K562 (cell line): ENCODE measurements at regions not wholly inside any gene's neighbourhood (a gene's known extent, or its start where the extent isn't known, plus 50 kb on each side); places are given as distances from the start of the nearest gene placed in this dataset.

Experiments
- ATAC-seq: fragments of 200-7000 bp; cut with Tn5 transposase; 3 replicates; pipeline ENCODE4 v1.9.1; 2020; ENCODE audit warnings: moderate library complexity
- BruUV-seq: library from RNA; stranded (reverse); fragments of 400-500 nt; replicated peaks from 2 replicates; lab custom pipeline; 2021; lab: Mats Ljungman, UMichigan
- CTCF ChIA-PET: fragments of 300-600 bp; formaldehyde crosslinking; extraction: SDS; loops from one replicate; lab custom pipeline; 2021; ENCODE audit warnings: low intra/inter-chr PET ratio; lab: Yijun Ruan, JAX
- POLR2A ChIA-PET: fragments of 300-600, 350-650 bp; sonication (Branson Sonifier 250); formaldehyde crosslinking; extraction: SDS; loops from one replicate; lab custom pipeline; 2021; ENCODE audit warnings: antibody characterized with exemption, inconsistent platforms; lab: Yijun Ruan, JAX
- DNase-seq, 4 experiments: peaks; one replicate each; pipeline versions ENCODE4 v3.0.0 to v3.0.0-alpha.2; 2011 to 2018; ENCODE audit warnings: low spot score in 3 of 4, mixed read lengths in 3 of 4; ENCODE audit errors: extremely low read depth in 1 of 4
- FAIRE-seq: peaks from 2 replicates; lab custom pipeline; 2011; peaks lifted over from hg19 to GRCh38; lab: Jason Lieb, UNC
- H2AFZ ChIP-seq: 2 replicates; pipeline ENCODE4 v1.6.0; 2011; ENCODE audit warnings: low read depth, low read length, control low read depth, inconsistent platforms
- H3K27ac ChIP-seq: fragments of 200-600 bp; 3 replicates; pipeline ENCODE4 v1.8.0; 2011; ENCODE audit warnings: low read depth, mild to moderate bottlenecking, control low read depth, inconsistent platforms, low read length, moderate library complexity, mixed read lengths; ENCODE audit errors: extremely low read depth
- H3K27me3 ChIP-seq, 2 experiments: fragments of 300-600 bp in 1 of 2; 2 replicates in 1 of 2; 3 replicates in 1 of 2; pipeline versions ENCODE4 v1.6.0 to v1.8.0; 2011; ENCODE audit warnings: inconsistent platforms in 2 of 2, low read length in 2 of 2, mild to moderate bottlenecking in 1 of 2, mixed read lengths in 1 of 2, moderate library complexity in 1 of 2; ENCODE audit not compliant: control insufficient read depth in 2 of 2, insufficient read depth in 2 of 2
- H3K36me3 ChIP-seq: fragments of 300-600 bp; 3 replicates; pipeline ENCODE4 v1.8.0; 2011; ENCODE audit warnings: mild to moderate bottlenecking, low read length, inconsistent platforms; ENCODE audit not compliant: control insufficient read depth, insufficient read depth
- H3K4me1 ChIP-seq, 2 experiments: fragments of 200-600 bp in 1 of 2; replicated peaks in 1 of 2; 2 replicates in 1 of 2; 3 replicates in 1 of 2; pipeline versions ENCODE4 v1.5.1 to v1.8.0; 2011; ENCODE audit warnings: inconsistent platforms in 2 of 2, low read length in 2 of 2, mild to moderate bottlenecking in 1 of 2, mixed read lengths in 1 of 2, moderate library complexity in 1 of 2; ENCODE audit not compliant: control insufficient read depth in 2 of 2, insufficient read depth in 2 of 2
- H3K4me2 ChIP-seq: 2 replicates; pipeline ENCODE4 v1.6.1; 2011; ENCODE audit warnings: low read length, control low read depth, inconsistent platforms, mixed read lengths; ENCODE audit not compliant: insufficient read depth
- H3K4me3 ChIP-seq: fragments of 200-600 bp; sonication (generic), shearing (Covaris generic); 2 replicates; pipeline ENCODE4 v1.5.1; 2016; ENCODE audit warnings: control low read depth, inconsistent platforms
- H3K79me2 ChIP-seq: fragments of 200-600 bp; 3 replicates; pipeline ENCODE4 v1.8.0; 2011; ENCODE audit warnings: low read length, inconsistent platforms; ENCODE audit not compliant: control insufficient read depth, insufficient read depth
- H3K9ac ChIP-seq, 2 experiments: 2 replicates each; pipeline versions ENCODE4 v1.6.0 to v1.6.1; 2011; ENCODE audit warnings: low read depth in 2 of 2, low read length in 2 of 2, control low read depth in 1 of 2, inconsistent platforms in 1 of 2, mild to moderate bottlenecking in 1 of 2, mixed read lengths in 1 of 2; ENCODE audit not compliant: insufficient read depth in 1 of 2
- H3K9me1 ChIP-seq: one replicate; pipeline ENCODE4 v1.6.0; 2011; ENCODE audit warnings: inconsistent platforms, mild to moderate bottlenecking, low read length, moderate library complexity; ENCODE audit not compliant: control insufficient read depth, insufficient read depth
- H3K9me3 ChIP-seq: replicated peaks from 2 replicates; pipeline ENCODE4 v1.5.1; 2011; ENCODE audit warnings: low read depth, low read length, inconsistent platforms; ENCODE audit not compliant: control insufficient read depth, insufficient read depth
- H4K20me1 ChIP-seq: replicated peaks from 2 replicates; pipeline ENCODE4 v1.6.1; 2011; ENCODE audit warnings: low read length, inconsistent platforms, mixed read lengths; ENCODE audit not compliant: control insufficient read depth, insufficient read depth
- BHLHE40 ChIP-seq: IDR thresholded peaks from 2 replicates; pipeline ENCODE4 v1.6.1; 2011; ENCODE audit warnings: low read length, improper control_type of control experiment
- ELF2 ChIP-seq: fragments of 250-450 bp; sonication (Bioruptor Pico); IDR thresholded peaks from 2 replicates; pipeline ENCODE4 v1.5.0; 2021; ENCODE audit warnings: mild to moderate bottlenecking
- HDAC8 ChIP-seq: fragments of 450-650 bp; IDR thresholded peaks from 2 replicates; pipeline ENCODE4 v1.6.1; 2016; ENCODE audit warnings: mild to moderate bottlenecking, missing genetic modification characterization, moderate library complexity, missing compliant biosample characterization
- LCOR ChIP-seq: sonication (generic); formaldehyde crosslinking; IDR thresholded peaks from 2 replicates; pipeline ENCODE4 v1.8.0; 2022; ENCODE audit warnings: mild to moderate bottlenecking, missing genetic modification reagents
- MYC ChIP-seq, 2 experiments: fragments of 250-450 bp in 1 of 2; sonication (Bioruptor Pico) in 1 of 2; IDR thresholded peaks; 2 replicates each; pipeline versions ENCODE4 v1.5.1 to v1.6.1; 2012 to 2021; ENCODE audit warnings: low read depth in 2 of 2, borderline replicate concordance in 1 of 2, improper control_type of control experiment in 1 of 2, low read length in 1 of 2, mild to moderate bottlenecking in 1 of 2, moderate library complexity in 1 of 2
- PML ChIP-seq: IDR thresholded peaks from 2 replicates; pipeline ENCODE4 v1.6.1; 2012; ENCODE audit warnings: low read length, inconsistent platforms
- POLR2AphosphoS2 ChIP-seq: IDR thresholded peaks from 2 replicates; pipeline ENCODE4 v1.6.1; 2012; ENCODE audit warnings: low read length, improper control_type of control experiment
- SETDB1 ChIP-seq: IDR thresholded peaks from one replicate; pipeline ENCODE4 v1.6.1; 2012; ENCODE audit warnings: low read length, control low read depth, inconsistent platforms
- SIRT6 ChIP-seq: IDR thresholded peaks from one replicate; pipeline ENCODE4 v1.6.1; 2012; ENCODE audit warnings: low read depth, mild to moderate bottlenecking, control low read depth, inconsistent platforms, low read length, moderate library complexity
- U2AF2 ChIP-seq: fragments of 200-400 bp; formaldehyde crosslinking; optimal IDR thresholded peaks from 2 replicates; pipeline ENCODE3; 2017; ENCODE audit warnings: low read depth, mild to moderate bottlenecking, low read length
- ZBTB7A ChIP-seq: IDR thresholded peaks from 2 replicates; pipeline ENCODE4 v1.6.1; 2011; ENCODE audit warnings: low read depth, mild to moderate bottlenecking, low read length, moderate library complexity, borderline replicate concordance; ENCODE audit not compliant: control insufficient read depth
- ZNF3 ChIP-seq: fragments of 250-450 bp; sonication (Bioruptor Pico); IDR thresholded peaks from 2 replicates; pipeline ENCODE4 v1.5.0; 2021; ENCODE audit warnings: mild to moderate bottlenecking, moderate library complexity
- ZNF436 ChIP-seq: fragments of 250-450, 450-650 bp; sonication (Bioruptor Pico); formaldehyde crosslinking; IDR thresholded peaks from 2 replicates; pipeline ENCODE4 v1.7.0; 2020; ENCODE audit warnings: mild to moderate bottlenecking
- WGBS: fragments of 100-300 bp; shearing (Covaris generic); methylation state at CpG from one replicate; pipeline ENCODE4 v1.1.6; 2016; ENCODE audit warnings: low coverage, mixed read lengths; ENCODE audit not compliant: insufficient coverage; ENCODE audit errors: missing lambda C conversion rate; 5-methylcytosine and 5-hydroxymethylcytosine counted together
- in situ Hi-C: fragments of 300-500 bp; cut with MboI; formaldehyde crosslinking; loops from 4 replicates; pipeline ENCODE4 v1.15.0; 2018; ENCODE audit warnings: inconsistent platforms, mixed read lengths
- intact Hi-C: fragments of 100-400 bp; cut with micrococcal nuclease; formaldehyde crosslinking; loops from 2 replicates; pipeline ENCODE4 v1.14.2; 2022
- TF ChIP-seq, protein P1 (sequence below), 2 experiments: fragments of 450-650 bp; IDR thresholded peaks; 2 replicates each; pipeline ENCODE4 v1.6.1; 2016
- TF ChIP-seq, protein P2 (sequence below): fragments of 450-650 bp; formaldehyde crosslinking; IDR thresholded peaks from 2 replicates; pipeline ENCODE4 v1.4.0; 2022; ENCODE audit warnings: mild to moderate bottlenecking, moderate library complexity
- TF ChIP-seq, protein P3 (sequence below): fragments of 250-450 bp; sonication (Bioruptor Pico); IDR thresholded peaks from 2 replicates; pipeline ENCODE4 v1.6.1; 2021; ENCODE audit warnings: mild to moderate bottlenecking
- TF ChIP-seq, protein P4 (sequence below): fragments of 450-650 bp; conservative IDR thresholded peaks from 2 replicates; pipeline ENCODE4 v1.6.1; 2016; ENCODE audit warnings: missing genetic modification characterization, low read depth, mild to moderate bottlenecking, missing compliant biosample characterization, moderate library complexity

DNA sequence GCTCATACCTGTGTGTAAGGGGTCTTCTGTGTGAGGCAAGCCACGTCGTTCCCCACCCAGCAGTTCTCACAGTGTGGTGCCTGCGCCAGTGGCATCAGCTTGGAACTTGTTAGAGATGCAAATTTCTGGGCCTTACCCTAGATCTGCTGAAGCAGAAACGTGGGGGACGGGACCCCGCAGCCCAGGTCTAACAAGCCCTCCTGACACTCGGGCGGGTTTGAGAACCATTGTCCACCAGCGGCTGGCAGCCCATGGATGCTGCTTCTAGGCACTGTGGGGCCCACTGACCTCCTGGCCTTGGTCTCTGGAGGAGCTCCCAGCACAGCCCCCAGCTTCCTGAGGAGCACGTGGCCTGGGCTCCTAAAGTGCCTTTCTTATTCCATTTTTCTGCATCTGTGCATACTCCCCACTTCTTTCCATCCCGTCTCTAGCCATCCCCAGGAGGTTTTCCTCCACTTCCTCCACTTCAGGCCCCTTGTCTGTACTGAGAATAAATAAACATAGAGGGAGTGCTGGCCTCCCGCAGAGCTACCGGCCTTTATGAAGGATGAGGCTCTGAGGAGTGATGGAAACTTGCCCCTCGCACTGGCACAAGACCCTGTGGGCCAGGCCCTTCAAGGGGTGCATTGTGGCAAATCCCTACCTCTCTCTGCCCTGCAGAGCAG is 94.3 kb downstream of the GALR1 start (continued):
- TF ChIP-seq ZNF3 (CRISPR knock-in tag) (no peak), PML (no peak), LCOR (CRISPR knock-in tag) (no peak), HDAC8 (tag) (no peak)

DNA sequence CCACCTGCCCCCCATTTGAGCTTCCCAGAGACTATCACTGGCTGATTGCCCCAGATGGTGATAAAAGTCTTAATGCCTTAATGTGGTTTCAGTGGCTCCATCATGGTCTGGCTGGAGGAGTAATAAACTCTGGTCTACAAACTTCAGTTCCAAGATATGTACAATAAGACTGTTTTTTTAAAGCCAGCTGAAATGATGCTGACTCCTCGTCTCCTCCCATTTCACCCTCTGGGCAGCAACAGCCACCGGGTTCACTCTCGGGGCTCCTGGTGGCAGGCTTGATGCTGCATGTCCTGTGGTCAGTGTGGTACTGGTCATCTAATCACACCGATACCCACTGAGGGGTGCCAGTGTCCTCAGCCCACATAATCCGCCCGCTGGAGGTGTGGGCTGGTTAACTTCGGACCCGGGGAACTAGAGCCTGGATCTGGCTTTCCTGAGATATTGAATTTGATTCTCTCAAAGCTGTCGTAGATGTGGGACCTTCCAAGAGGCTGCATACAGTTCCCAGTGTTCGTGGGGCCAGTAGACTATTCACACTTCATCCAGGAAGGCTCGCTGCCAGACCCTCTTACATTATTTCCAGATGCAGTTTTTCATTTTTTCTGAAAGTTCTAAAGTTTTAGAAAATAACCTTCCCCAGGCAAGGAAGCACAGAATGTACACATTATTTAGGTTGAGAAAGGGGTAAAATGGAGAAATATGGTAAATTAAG is 95.3 kb downstream of the GALR1 start:
- BruUV-seq = no TSS peak
- no peak overlapping the region for H3K4me3 ChIP-seq
- no peaks in the 10 kb centered on the region for H3K9me1 ChIP-seq
- H3K27me3 ChIP-seq = peaks cover 0 to 6% of the 10 kb centered on the region in 2 experiments; a peak in 1 of 5 replicates
- in situ Hi-C loops = no loop called here
- no peak overlapping the region for H3K27ac ChIP-seq
- no peaks in the 10 kb centered on the region for H3K79me2 ChIP-seq
- no peak overlapping the region for H3K9ac ChIP-seq
- H3K4me2 ChIP-seq = no peak overlapping the region
- ChIA-PET CTCF (no interaction called here), POLR2A (no interaction called here)
- under 1% methylated on average over 10 of the region's 11 CpGs for WGBS
- H2AFZ ChIP-seq = no peak overlapping the region
- no peaks in the 10 kb centered on the region for H4K20me1 ChIP-seq
- H3K9me3 ChIP-seq = no peaks in the 10 kb centered on the region
- H3K4me1 ChIP-seq = no peaks in the 10 kb centered on the region
- intact Hi-C loops = no loop called here
- ATAC-seq = no peak
- no peak for DNase-seq
- H3K36me3 ChIP-seq = no peaks in the 10 kb centered on the region
- FAIRE-seq = no peak
- TF ChIP-seq, protein P1, sequence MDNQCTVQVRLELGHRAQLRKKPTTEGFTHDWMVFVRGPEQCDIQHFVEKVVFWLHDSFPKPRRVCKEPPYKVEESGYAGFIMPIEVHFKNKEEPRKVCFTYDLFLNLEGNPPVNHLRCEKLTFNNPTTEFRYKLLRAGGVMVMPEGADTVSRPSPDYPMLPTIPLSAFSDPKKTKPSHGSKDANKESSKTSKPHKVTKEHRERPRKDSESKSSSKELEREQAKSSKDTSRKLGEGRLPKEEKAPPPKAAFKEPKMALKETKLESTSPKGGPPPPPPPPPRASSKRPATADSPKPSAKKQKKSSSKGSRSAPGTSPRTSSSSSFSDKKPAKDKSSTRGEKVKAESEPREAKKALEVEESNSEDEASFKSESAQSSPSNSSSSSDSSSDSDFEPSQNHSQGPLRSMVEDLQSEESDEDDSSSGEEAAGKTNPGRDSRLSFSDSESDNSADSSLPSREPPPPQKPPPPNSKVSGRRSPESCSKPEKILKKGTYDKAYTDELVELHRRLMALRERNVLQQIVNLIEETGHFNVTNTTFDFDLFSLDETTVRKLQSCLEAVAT (IDR thresholded peaks at IDR 0.05) = no peak
- TF ChIP-seq BHLHE40 (no peak), ZNF436 (CRISPR knock-in tag) (no peak), ELF2 (no peak), SETDB1 (no peak), POLR2AphosphoS2 (no peak), U2AF2 (no peak), ZBTB7A (no peak), SIRT6 (no peak), MYC (IDR thresholded peaks at IDR 0.05; ENCODE audit: low read depth, low read length) (no peak), MYC (CRISPR knock-in tag; IDR thresholded peaks at IDR 0.05; ENCODE audit: borderline replicate concordance, low read depth) (no peak)
- TF ChIP-seq, protein P2, sequence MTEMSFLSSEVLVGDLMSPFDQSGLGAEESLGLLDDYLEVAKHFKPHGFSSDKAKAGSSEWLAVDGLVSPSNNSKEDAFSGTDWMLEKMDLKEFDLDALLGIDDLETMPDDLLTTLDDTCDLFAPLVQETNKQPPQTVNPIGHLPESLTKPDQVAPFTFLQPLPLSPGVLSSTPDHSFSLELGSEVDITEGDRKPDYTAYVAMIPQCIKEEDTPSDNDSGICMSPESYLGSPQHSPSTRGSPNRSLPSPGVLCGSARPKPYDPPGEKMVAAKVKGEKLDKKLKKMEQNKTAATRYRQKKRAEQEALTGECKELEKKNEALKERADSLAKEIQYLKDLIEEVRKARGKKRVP (CRISPR knock-in tag) = no peak
- TF ChIP-seq, protein P3, sequence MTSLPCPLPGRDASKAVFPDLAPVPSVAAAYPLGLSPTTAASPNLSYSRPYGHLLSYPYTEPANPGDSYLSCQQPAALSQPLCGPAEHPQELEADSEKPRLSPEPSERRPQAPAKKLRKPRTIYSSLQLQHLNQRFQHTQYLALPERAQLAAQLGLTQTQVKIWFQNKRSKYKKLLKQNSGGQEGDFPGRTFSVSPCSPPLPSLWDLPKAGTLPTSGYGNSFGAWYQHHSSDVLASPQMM (CRISPR knock-in tag) = no peak
- TF ChIP-seq, protein P4, sequence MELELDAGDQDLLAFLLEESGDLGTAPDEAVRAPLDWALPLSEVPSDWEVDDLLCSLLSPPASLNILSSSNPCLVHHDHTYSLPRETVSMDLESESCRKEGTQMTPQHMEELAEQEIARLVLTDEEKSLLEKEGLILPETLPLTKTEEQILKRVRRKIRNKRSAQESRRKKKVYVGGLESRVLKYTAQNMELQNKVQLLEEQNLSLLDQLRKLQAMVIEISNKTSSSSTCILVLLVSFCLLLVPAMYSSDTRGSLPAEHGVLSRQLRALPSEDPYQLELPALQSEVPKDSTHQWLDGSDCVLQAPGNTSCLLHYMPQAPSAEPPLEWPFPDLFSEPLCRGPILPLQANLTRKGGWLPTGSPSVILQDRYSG (tag) = no peak
